HK-2 (cell line): ENCODE measurements at regions not wholly inside any gene's neighbourhood (a gene's known extent, or its start where the extent isn't known, plus 50 kb on each side); places are given as distances from the start of the nearest gene placed in this dataset.
"Not testable (repeated sequence)": the region's sequence is repeated elsewhere in the genome, so short reads cannot be mapped to it uniquely, and the experiment has no call there.

Source experiments
- DNase-seq: peaks from one replicate; pipeline ENCODE4 v3.0.0-alpha.2; 2018; ENCODE audit not compliant: unreplicated experiment

DNA sequence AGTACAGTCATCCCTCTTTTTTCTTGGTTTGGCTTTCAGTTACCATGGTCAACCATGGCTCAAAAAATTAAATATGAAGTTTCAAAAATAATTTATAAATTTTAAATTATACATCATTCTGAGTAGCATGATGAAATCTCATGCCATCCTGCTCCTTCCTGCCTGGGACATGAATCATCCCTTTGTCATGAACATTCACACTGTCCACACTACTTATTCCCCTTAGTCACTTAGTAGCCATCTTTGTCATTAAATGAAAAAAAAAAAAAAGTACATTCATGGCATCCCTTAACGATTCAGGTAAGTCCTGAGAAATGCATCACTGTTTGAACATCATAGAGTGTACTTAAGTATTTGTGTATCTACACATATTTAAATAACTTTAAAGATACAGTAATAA lies 1046.3 kb downstream of the ROBO2 start:
- DNase-seq, result no peak

DNA sequence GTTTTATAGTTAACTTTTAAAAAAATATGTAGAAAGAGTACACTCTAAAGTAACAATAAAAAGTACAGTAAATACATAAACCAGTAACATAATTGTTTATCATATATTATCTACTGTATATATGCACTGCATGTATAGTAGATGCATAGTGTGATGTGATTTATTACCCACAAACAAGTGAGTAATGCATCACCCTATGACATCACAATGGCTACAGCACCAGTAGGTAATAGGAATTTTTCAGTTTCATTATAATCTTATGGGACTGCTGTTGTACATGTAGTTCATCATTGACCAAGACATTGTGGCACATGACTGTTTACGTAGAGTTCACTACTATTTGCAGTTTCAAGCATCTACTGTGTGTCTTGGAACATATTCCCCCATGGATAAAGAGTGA lies 1047.2 kb downstream of the ROBO2 start:
- DNase-seq, result no peak

DNA sequence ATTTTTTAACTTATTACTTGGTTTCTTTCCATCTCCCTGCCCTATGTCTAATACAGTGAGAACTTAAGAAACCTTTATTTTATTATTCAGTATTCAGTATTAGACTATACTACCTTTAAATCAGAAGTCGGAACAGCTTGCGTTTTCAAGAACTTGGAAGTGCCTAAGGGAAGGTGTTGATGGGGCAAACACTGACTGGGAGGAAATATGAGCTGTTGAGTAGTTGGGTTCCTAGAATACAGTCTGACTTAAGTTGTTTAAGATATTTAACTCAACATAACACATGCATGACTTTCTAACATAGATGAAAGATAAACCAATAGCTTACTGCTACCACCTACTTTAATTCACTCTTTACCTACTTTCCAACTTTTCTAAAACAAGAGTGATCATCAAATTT lies 1048.1 kb downstream of the ROBO2 start:
- no peak for DNase-seq

DNA sequence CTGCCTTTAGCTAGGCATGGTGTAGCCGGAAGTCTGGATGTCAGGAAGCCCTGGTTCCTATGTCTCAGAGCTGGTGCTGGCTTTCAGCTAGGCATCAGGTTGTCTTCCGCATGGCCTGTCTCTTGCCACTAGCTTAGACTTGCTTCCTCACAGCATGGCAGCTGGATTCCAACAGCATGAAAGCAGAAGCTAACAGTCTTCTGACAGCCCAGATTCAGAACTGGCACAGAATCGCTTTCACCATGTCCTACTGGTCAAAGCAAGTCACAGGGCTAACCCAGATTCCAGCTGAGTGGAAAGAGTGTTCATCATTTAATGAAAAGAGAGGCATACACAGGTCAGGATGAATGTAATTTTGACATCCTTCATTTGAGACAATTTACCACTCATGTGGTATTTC lies 1050.5 kb downstream of the ROBO2 start:
- DNase-seq, result no peak

DNA sequence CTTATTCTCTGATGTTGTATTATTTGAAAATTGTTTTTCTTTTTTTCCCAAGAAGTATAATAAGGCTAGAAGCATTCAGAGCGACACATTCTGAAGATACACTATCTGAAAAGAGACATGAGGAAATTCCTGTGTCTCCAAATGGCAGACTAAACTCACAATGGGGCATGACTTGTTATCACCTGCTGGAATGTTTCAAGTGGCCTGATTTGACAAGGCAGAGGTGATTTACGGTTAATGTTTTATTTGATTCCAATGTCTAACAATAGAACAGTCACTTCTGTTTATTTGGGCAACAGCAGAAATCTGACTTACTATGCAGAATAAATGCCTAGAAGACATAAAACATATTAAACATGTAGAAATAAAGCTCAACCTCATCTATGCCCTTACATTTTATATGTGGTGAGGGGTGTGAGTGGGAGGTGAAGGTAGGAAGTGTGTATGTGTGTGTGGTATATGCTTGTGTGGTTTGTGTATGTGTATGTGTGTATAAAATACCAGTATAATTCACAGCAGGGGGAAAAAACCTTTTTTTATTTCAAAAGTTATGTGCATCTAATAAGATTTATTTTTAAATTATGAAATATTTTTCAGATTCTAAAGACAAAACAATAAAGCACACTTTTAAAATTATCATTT lies 1051.7 kb downstream of the ROBO2 start:
- DNase-seq, result no peak

DNA sequence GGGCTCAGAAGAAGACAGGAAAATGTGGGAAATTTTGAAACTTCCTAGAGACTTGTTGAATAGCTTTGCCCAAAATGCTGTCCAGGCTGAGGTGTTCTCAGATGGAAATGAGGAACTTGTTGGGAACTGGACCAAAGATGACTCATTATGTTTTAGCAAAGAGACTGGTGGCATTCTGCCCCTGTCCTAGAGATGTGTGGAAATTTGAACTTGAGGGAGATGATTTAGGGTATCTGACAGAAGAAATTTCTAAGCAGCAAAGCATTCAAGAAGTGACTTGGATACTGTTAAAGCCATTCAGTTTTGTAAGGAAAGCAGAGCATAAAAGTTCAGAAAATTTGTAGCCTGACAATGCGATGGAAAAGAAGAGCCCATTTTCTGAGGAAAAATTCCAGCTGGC lies 1052.7 kb downstream of the ROBO2 start:
- DNase-seq, result not testable (repeated sequence)

DNA sequence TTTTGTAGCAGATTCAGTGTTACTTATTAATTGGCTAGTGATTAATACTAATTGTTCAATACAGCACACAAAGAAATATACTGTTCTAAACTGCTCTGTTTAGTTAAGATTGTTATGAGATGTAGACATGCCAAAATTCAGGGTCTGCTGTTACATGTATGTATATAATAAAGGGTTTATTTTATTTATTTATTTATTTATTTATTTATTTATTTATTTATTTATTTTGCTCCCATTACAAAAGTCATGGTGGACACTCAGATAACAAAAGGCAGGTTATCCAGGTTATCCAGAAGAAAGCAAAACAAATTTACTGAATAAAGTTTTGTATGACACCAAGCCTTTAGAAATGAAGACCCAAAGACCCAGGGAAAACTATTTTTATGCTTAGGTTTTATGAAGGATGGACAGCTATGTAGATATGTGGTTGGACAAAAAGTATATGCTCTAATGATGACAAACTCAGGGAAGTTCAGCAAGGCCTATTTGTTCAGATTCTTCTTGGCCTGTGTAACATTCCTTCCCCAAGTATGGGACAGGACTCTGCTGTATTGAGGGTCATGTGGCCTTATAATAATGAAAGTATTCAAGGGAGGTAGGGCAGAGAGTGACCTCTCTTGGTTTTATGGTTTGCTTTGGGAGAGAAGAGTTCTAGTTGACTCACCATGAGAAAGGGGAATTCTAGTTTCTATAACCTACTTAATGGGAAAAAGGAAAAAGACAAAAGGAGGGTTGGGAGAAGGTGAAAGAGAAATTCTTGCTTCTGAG lies 1056.8 kb downstream of the ROBO2 start:
- DNase-seq, result no peak

DNA sequence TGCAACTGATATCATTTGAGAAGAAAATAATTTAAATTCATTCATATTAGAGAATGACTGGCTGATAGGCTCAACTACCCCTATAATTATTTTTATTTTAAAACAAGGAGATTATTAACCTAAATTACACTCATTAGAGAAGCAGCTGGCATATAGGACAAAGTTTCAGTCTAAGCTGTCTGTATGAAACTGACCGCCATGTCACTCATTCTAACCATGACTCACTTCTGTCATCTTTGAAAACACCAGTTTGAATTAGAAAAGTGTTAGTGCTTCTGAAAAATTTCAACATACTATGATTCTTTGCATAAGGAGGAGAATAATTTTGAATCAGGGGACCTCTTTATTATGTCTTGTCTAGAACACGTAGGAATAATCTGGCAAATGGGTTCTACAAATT lies 1058.5 kb downstream of the ROBO2 start:
- no peak for DNase-seq

DNA sequence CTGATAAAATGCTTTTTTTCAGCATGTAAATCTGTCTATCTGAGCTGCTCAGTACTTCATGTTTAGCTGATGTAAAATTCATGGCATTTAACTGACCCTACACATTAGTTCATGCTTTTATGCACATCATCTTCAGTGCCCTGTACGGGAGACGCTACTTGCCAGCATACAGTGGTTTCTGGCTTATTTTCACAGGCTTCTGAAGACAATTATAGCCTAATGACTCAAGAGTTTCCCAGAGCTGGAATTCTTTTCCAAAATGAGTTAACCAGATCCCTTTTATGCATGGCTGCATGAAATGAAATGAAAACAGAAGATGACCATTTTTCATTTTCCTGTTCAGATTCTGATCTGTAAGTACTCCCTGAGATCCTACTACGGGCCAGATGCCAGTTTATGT lies 1061.5 kb downstream of the ROBO2 start:
- DNase-seq, result no peak

DNA sequence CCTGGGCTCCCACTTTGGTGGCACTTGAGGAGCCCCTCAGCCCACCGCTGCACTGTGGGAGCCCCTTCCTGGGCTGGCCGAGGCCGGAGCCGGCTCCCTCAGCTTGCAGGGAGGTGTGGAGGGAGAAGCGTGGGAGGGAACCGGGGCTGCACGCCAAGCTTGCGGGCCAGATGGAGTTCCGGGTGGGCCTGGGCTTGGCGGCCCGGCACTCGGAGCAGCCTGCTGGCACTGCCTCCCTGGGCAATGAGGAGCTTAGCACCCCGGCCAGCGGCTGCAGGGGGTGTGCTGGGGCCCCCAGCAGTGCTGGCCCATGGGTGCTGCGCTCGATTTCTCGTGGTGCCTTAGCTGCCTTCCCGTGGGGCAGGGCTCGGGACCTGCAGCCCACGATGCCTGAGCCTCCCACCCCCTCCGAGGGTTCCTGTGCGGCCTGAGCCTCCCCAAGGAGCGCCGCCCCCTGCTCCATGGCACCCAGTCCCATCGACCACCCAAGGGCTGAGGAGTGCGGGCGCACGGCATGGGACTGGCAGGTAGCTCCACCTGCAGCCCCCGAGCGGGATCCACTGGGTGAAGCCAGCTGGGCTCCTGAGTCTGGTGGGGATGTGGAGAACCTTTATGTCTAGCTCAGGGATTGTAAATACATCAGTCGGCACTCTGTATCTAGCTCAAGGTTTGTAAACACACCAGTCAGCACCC lies 1068.5 kb downstream of the ROBO2 start:
- not testable (repeated sequence) for DNase-seq

DNA sequence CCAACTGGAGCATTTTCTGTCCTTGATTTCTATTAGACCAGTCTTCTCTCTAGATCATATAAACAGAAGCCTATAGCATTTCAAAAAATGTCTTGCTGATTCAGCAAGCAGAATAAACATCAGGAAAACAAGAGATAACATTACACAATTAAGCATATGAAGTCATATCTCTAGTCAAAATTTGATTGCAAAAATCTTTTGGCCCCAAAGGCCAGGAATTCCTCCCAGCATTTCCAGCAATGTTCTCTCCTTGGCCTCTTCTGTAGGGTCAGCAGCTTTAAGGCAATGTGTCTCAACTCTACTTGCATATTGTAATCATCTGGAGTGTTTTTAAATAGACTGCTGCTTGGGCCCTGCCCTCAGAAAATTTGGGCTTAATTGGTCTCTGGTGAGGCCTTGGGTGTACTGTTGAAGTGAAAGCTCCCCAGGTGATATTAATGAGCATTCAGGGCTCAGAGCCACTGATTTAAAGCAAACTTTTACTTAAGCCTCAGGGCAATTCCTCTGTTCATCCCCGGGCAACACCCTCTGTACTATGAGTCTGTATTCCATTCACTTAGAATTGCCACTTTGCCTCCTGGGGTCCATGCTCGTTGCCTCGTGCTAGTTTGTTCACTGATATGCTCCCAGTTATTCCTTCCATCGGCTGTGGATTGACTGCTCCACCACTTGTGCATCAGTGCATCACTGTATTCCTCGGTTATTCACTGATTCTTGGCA lies 1072.6 kb downstream of the ROBO2 start:
- no peak for DNase-seq

DNA sequence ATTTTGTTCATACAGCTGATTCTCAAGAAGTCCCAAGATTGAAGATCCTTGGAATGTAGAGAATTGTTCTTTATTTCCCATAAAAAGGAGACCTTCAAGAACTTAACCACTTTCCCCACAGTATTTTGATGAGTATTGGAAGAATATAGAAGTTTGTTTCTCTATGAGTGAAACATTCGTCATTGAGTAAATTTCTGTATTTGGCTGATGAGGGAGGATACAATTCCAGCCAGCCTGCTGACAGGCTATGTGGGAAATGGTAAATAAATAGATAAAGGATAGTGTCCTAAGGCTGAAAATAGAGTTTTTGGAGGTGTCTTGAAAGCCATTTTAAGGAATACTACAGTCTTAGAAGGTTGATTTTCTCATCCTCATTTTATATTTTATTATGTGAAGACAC lies 1076.1 kb downstream of the ROBO2 start:
- no peak for DNase-seq

DNA sequence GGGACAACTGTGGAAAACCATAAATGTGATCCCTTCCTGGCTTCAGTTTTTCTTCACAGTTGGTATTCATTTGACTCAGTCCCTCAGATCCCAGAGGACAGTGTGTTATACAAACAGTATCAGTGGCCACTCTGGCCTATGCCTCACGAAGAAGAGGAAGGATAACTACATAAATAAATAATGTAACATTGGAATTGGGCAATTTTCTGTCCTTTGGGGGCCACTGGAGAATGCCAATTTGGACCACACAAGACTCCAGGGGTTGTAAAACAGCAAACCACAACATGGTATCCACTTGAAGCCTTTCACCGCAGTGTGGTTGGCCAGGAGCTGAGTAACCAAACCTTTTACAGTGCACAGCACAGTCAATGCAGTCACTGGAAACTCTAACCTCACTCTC lies 1077.0 kb downstream of the ROBO2 start:
- no peak for DNase-seq

DNA sequence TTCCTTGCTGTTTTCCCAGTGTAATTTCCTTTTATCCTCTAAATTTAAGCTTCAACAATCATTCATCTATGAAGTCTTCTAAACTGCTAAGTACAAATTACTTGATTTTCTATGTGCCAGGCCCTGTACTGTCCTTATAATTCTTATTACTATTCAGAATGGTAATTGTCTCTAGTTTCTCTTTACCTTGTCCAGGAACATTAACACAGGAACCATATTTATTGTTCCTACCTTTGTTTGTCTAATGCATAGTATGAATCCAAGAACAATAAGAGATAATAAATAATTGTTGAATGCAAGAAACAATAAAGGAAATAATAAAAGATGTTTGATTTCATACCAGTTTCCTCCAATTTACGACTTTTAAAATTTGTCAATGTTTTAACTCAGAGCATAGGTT lies 1083.2 kb downstream of the ROBO2 start:
- no peak for DNase-seq

DNA sequence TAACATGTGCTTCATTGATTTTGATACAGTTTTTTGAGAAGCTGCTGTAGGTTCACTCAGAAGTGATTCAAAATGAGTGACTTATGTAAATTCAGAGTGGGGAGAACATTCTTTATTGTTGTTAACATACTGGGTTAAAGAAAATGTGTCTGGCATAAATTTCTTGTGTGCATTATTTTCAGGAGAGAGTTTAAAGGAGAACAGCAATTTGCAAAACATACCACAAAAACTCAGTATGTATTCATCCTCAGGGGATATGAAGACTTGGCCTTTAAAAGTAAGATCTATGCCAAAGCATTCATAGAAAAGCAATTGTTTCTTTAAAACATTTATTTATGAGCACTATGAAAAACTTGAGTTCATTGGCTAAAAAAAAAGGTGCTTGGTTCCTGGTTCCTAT lies 1089.8 kb downstream of the ROBO2 start:
- no peak for DNase-seq

DNA sequence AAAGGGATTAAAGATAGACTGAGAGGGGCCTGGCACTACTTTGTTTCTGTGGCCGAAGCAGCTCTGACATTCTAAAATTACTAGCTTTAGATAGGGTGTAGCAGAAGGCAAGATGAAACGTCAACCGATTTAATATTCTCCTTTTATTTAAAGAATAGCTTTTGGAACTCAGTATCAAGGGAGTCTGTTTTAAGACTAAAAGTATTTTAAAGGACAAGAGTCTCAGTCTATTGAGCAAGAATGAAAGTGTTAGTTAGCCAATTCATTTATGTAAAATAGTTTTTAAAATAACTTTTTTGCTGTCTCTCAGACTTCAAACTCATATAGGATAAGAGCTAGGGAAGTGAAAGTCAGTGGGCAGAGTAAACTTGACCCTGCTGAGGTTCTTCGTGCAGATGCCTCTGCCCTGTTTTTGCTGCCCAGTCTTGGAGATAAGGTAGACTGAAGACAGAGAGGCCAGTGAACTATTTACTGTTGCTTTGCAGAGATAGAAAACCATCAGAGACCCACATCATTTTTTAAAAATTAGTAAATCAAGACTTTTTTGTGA lies 1090.9 kb downstream of the ROBO2 start:
- DNase-seq, result no peak

DNA sequence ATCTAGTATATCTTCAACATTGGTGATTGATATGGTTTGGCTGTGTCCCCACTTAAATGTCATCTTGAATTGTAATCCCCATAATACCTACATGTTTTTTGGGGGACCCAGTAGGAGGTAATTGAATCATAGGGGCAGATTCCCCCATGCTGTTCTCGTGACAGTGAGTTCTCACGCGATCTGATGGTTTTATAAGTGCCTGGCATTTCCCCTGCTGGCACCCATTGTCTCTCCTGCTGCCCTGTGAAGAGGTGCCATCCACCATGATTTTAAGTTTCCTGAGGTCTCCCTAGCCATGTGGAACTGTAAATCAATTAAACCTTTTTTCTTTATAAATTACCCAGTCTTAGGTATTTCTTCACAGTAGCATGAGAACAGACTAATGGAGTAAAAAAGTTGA lies 1094.6 kb downstream of the ROBO2 start:
- no peak for DNase-seq

DNA sequence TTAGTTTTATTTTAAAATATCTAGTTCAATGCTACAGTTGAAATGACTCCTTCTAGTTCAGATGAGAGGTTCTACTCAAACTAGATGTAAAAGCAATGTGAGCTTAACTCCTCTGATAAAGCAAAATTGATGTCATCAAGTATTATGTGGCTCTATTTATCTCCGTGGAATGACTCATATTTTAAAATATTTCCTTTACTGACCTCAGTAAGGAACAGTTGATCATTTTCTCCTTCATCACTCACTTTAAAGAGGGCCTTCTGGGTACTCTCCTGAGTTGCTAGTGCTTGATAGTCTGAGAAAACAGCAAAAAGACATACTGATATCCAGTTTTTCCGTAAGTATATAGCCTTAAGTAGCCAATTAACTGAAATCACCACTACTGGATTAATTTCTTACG lies 1099.3 kb downstream of the ROBO2 start:
- no peak for DNase-seq

DNA sequence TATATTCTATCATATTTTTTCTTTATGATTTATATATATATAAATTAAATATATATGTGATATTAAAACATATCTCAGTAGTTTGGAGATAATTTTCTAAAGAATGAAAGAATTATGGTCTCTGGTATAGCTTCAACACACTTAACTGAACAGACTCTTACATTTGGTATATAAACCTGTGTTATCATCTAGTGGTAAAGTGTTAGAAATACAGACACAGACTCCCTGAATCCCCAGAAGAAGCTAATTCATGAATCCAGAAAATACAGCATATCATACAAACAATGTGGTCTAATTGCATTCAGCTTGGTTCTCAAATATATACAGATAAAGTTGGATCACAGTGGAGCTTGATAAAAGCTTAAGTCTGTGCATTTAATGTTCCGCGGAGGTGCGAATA lies 1100.4 kb downstream of the ROBO2 start:
- no peak for DNase-seq

DNA sequence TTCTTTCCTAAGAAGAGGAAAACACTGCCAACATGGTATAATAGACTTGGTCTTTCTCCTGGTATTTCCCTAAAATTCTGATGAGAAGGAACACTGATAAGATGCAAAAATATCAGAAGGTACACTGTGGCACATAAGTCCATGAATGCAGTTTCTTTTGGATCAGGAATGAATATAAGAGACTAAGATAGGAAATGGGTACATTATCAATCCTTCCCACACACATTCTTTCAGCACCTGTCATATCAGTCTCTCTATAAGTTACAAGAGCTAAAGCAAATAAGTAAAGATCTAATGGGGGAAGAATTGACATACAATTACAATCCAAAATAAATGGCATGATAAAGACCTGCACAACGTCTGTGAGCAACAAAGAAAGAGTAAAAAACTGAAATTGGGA lies 1101.0 kb downstream of the ROBO2 start:
- no peak for DNase-seq

DNA sequence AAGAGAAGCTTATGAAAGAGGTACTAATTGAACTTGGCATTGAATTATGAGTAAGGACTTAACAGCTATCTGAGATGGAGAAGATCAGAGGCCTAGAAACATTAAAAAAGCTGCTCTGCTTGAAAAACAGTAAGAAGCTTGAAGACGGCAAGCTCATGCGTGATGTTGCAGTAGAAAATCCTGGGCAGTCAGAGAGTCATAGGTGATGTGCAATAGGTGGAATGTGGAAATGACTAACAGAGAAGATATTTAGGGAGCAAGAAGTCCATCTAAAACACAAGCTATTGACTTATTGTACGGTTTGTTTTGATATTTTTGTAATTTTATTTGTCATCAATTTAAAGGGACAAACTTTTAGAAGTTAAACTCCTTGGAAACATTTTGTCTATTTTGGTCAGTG lies 1101.4 kb downstream of the ROBO2 start:
- DNase-seq, result no peak

DNA sequence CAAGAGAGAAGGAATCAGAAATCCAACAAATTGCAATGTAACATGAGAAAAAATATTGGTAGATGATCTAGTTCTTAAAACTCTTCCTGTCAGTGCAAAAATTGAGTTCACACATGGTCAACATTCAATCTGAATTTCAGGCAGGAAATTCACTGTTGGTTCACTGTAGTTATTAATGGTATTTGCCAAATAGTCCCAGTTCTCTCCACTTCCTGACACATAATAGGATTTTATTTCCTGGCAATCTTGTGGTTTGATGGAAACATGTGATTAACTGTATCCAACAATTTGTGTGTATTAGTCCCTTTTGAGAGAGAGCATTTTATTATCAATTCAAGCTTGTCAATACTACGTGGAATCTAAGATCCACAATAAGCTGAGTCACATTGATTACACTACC lies 1103.1 kb downstream of the ROBO2 start:
- no peak for DNase-seq
